Central memory CD8-positive, alpha-beta T cell (primary cell): ENCODE measurements at regions not wholly inside any gene's neighbourhood (a gene's known extent, or its start where the extent isn't known, plus 50 kb on each side); places are given as distances from the start of the nearest gene placed in this dataset.

ENCODE experiments used
- ATAC-seq: fragments of 150-1000 bp; cut with Tn5 transposase; replicated peaks from 2 replicates; pipeline ENCODE4 v1.10.0; 2022; ENCODE audit warnings: mild to moderate bottlenecking, moderate FRiP score, moderate number of reproducible peaks; ENCODE audit not compliant: poor library complexity, severe bottlenecking; ENCODE audit errors: extremely low read depth
- DNase-seq, 2 donors: peaks; one replicate each; pipeline ENCODE4 v3.0.0; 2021; ENCODE audit warnings: low spot score in 2 of 2
- H3K27ac Mint-ChIP-seq: one replicate; pipeline ENCODE4 v1.8.0; 2022; ENCODE audit warnings: low read depth, mild to moderate bottlenecking, moderate library complexity, mixed read lengths
- H3K27me3 Mint-ChIP-seq: one replicate; pipeline ENCODE4 v1.8.0; 2022; ENCODE audit warnings: mixed read lengths
- H3K36me3 Mint-ChIP-seq: one replicate; pipeline ENCODE4 v1.8.0; 2022; ENCODE audit warnings: mild to moderate bottlenecking, moderate library complexity, mixed read lengths; ENCODE audit not compliant: insufficient read depth
- H3K4me1 Mint-ChIP-seq: one replicate; pipeline ENCODE4 v1.8.0; 2022; ENCODE audit warnings: mixed read lengths
- H3K4me3 Mint-ChIP-seq: one replicate; pipeline ENCODE4 v1.8.0; 2022; ENCODE audit warnings: mild to moderate bottlenecking, moderate library complexity, mixed read lengths
- H3K9me3 Mint-ChIP-seq: one replicate; pipeline ENCODE4 v1.8.0; 2022; ENCODE audit warnings: mixed read lengths

DNA sequence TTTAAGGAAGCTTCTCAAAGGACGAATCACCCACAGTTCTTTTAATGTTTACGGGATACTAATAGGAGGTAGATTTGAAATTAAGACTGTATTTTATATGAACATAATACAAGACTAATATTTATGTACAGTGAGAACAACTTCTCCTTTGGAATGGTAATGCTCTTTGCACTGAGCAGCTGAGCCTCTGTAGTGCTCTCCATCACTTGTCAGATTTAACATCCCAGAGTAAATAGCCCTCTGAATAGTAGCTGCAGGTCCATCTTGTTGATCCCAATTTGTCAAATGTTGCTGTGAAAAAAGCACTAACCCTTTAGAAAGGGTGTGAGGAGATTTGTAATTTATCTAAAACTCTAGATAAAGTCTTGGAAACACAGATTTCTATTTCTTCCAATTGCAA, 351.4 kb upstream of the KCNMB2 start:
- no peak for DNase-seq
- no peak for ATAC-seq
- H3K36me3 Mint-ChIP-seq: peaks cover 2% of the 10 kb centered on the region
- peaks cover 4% of the 10 kb centered on the region for H3K9me3 Mint-ChIP-seq
- H3K4me3 Mint-ChIP-seq: no peak overlapping the region
- no peaks in the 10 kb centered on the region for H3K4me1 Mint-ChIP-seq
- H3K27me3 Mint-ChIP-seq: peaks cover 20% of the 10 kb centered on the region
- H3K27ac Mint-ChIP-seq: no peak overlapping the region

DNA sequence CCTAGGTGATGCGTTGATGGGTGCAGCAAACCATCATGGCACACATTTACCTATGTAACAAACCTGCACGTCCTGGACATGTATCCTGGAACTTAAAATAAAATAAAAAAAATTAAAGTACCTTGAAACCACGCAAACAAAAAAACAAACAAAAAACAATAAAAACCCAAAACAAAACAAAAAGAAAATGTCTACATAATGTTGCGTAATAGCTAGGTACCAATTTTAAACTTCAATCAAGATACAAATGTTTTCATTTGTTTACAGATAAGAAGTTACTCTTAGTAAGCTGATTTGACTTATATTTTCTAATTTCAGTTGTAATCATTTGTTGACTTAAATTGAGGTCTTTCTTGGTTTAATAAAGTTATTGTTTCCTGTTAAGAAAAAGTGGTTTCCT, 349.6 kb upstream of the KCNMB2 start:
- Mint-ChIP-seq H3K27me3 (peaks cover 20% of the 10 kb centered on the region), H3K36me3 (peaks cover 2% of the 10 kb centered on the region), H3K4me3 (no peak overlapping the region), H3K4me1 (no peaks in the 10 kb centered on the region), H3K27ac (no peak overlapping the region), H3K9me3 (peaks cover 4% of the 10 kb centered on the region)
- no peak for DNase-seq
- ATAC-seq: no peak

DNA sequence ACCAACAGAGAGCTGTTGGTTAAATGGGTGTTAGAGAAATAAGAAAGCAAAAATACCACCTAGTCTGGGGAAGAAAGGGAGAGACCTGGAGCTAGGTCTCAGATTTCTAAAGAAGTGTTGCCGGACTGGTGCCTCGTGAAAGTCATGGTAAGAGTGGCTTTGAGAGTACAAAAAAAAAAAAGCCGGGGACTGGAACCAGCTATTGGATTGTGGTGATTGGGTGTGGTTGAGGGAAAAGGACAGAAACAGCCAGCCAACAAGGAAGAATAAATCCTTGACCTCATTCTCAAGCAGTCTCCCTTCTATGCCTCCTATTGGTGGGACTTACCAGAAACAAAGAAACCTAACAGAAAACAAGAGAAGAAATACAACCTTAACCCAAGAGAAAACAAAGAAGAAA, 346.4 kb upstream of the KCNMB2 start:
- H3K36me3 Mint-ChIP-seq: no peaks in the 10 kb centered on the region
- no peak for ATAC-seq
- peaks cover 4% of the 10 kb centered on the region for H3K9me3 Mint-ChIP-seq
- peaks cover 20% of the 10 kb centered on the region for H3K27me3 Mint-ChIP-seq
- no peak for DNase-seq
- H3K4me1 Mint-ChIP-seq: no peaks in the 10 kb centered on the region
- H3K4me3 Mint-ChIP-seq: no peak overlapping the region
- no peak overlapping the region for H3K27ac Mint-ChIP-seq

DNA sequence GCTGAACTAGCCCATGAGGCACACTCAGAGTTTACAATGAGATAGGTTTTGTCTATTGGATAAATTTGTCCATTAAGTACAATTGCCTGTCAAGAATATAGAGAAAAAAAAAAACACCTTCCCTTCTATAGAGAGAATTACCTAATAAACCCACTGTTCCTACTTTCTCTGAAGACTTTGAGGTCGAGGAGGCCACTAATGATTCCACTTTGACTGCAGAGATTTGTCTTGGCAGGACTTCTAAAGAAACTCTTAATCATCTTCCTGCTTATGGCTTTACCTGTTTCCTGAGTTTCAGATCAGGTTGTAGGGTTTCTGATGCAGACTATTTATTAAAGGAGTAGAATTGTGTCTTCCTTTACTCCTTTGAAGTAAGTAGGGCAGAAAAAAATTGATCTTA, 342.4 kb upstream of the KCNMB2 start:
- no peaks in the 10 kb centered on the region for H3K27me3 Mint-ChIP-seq
- DNase-seq: no peak
- no peak for ATAC-seq
- no peak overlapping the region for H3K27ac Mint-ChIP-seq
- no peaks in the 10 kb centered on the region for H3K9me3 Mint-ChIP-seq
- no peaks in the 10 kb centered on the region for H3K36me3 Mint-ChIP-seq
- no peak overlapping the region for H3K4me3 Mint-ChIP-seq
- H3K4me1 Mint-ChIP-seq: no peaks in the 10 kb centered on the region

DNA sequence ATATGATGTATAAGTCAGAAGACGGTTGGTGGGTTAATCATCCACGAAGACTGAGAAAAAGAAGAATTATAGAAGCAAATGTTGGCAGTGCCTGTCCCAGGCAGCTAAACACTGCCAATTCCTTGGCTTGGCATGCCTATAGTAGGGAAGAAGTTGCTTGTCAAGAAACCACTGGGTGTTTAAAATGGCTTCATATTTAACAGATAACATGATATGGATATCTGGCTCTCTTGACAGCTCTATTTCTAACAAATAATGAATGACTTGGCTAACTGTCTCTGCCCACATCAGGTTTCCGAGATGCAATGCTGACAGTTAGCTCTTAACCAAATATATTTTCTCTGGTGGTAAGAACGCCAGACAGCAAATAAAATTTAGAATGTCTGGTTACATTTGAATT, 341.7 kb upstream of the KCNMB2 start:
- no peak for ATAC-seq
- Mint-ChIP-seq H3K4me3 (no peak overlapping the region), H3K9me3 (no peaks in the 10 kb centered on the region), H3K4me1 (no peaks in the 10 kb centered on the region), H3K27ac (no peak overlapping the region), H3K36me3 (no peaks in the 10 kb centered on the region), H3K27me3 (no peaks in the 10 kb centered on the region)
- no peak for DNase-seq

DNA sequence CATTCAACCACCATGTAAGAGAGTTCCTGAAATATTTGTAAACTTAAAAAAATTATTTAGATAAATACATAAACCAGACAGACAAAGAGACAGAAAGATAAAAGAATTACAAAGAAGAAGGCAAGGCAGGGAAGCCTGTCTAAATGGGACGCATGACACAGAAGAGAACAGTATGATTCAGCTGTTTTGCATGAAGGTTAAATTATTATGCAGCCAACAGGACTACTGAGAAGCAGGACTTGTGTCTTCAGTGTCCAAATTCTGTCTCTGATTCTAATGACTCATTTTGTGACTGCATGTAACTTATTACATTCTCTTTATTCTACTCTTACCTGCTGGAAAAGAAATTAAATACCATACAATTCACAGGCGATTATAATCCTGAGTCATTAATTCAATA, 340.4 kb upstream of the KCNMB2 start:
- Mint-ChIP-seq H3K9me3 (no peaks in the 10 kb centered on the region), H3K4me1 (no peaks in the 10 kb centered on the region), H3K4me3 (no peak overlapping the region), H3K27me3 (no peaks in the 10 kb centered on the region), H3K27ac (no peak overlapping the region), H3K36me3 (no peaks in the 10 kb centered on the region)
- no peak for ATAC-seq
- DNase-seq: no peak

DNA sequence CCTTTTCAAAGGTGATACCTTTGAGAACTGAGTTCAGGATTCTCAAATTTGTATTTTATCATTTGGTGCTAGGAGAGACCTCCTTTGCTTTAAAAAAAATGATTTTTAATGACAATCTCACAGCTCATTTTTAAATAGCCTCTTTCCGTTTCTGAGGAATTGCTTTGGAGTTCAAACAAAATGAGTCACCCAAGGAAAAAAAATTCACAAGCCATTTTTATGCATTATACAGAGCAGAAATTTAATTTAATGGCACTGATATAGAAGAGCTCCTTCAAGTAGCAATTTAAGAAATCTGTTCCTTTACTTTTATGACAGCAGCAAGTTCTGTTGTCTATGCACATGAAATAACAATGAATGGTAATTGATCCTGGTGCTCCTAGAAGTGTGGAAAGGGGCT, 337.9 kb upstream of the KCNMB2 start:
- ATAC-seq (no peak), DNase-seq (no peak)
- no peaks in the 10 kb centered on the region for H3K9me3 Mint-ChIP-seq
- H3K36me3 Mint-ChIP-seq: peaks cover 2% of the 10 kb centered on the region
- H3K4me3 Mint-ChIP-seq: no peak overlapping the region
- H3K27ac Mint-ChIP-seq: no peak overlapping the region
- H3K27me3 Mint-ChIP-seq: no peaks in the 10 kb centered on the region
- H3K4me1 Mint-ChIP-seq: no peaks in the 10 kb centered on the region

DNA sequence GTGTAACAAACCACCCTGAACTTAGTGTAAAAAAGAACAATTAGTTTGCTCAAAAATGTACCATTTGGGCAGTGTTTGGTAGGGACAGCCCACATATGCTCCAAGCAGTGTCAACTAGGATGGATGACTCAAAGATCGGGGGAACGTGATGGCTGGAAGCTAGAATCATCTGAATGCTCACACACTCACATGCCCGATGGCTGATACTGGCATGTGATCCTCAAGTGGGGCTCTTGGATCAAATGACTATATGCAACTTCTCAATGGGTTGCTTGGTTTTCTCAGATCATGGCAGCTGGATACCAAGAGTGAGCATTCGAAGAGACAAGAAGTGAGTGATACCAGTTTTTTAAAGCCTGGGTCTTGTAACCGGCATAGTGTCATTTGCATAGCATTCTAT, 335.9 kb upstream of the KCNMB2 start:
- H3K4me3 Mint-ChIP-seq: no peak overlapping the region
- ATAC-seq (no peak), DNase-seq (no peak)
- H3K27ac Mint-ChIP-seq: no peak overlapping the region
- peaks cover 2% of the 10 kb centered on the region for H3K36me3 Mint-ChIP-seq
- H3K27me3 Mint-ChIP-seq: no peaks in the 10 kb centered on the region
- no peaks in the 10 kb centered on the region for H3K9me3 Mint-ChIP-seq
- no peaks in the 10 kb centered on the region for H3K4me1 Mint-ChIP-seq

DNA sequence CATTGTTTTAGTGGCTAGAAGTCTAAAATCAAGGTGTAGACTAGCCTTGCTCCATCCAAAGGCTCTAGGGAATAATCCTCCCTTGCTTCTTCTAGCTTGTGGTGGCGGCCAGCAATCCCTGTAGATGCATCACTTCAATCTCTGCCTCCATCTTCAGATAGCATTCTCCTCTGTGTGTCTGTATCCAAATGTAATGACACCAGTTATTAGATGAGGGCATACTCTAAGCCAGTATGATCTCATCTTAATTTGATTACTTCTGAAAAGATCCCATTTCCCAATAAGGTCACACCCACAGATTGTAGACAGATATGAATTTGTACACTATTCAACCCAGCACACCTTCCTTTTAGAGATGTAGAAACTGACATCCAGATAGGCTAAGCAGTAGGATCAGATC, 334.5 kb upstream of the KCNMB2 start:
- no peaks in the 10 kb centered on the region for H3K27me3 Mint-ChIP-seq
- no peaks in the 10 kb centered on the region for H3K9me3 Mint-ChIP-seq
- no peak overlapping the region for H3K27ac Mint-ChIP-seq
- no peaks in the 10 kb centered on the region for H3K4me1 Mint-ChIP-seq
- peaks cover 2% of the 10 kb centered on the region for H3K36me3 Mint-ChIP-seq
- ATAC-seq (no peak), DNase-seq (no peak)
- no peak overlapping the region for H3K4me3 Mint-ChIP-seq

DNA sequence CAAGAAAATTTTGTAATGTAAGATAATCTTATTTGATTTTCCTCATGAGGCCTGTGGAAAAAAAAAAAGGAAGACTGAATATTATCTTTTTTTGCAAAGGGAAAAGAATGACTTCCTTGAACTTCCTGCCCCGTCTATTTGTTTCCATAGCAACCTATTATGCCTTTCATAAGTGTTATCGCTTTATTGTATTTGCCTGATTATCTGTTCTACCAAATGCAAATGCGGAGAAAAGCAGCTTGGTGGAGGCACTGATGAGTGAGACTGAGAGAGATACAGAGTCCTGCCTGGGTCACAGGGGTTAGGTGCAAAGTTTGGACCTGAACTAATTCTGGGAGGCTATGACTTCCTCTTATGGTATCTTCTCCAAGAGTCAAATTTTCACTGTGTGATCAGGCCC, 334.0 kb upstream of the KCNMB2 start:
- H3K27me3 Mint-ChIP-seq: no peaks in the 10 kb centered on the region
- H3K27ac Mint-ChIP-seq: no peak overlapping the region
- no peaks in the 10 kb centered on the region for H3K4me1 Mint-ChIP-seq
- H3K36me3 Mint-ChIP-seq: peaks cover 2% of the 10 kb centered on the region
- DNase-seq: no peak
- ATAC-seq: no peak
- H3K4me3 Mint-ChIP-seq: no peak overlapping the region
- no peaks in the 10 kb centered on the region for H3K9me3 Mint-ChIP-seq

DNA sequence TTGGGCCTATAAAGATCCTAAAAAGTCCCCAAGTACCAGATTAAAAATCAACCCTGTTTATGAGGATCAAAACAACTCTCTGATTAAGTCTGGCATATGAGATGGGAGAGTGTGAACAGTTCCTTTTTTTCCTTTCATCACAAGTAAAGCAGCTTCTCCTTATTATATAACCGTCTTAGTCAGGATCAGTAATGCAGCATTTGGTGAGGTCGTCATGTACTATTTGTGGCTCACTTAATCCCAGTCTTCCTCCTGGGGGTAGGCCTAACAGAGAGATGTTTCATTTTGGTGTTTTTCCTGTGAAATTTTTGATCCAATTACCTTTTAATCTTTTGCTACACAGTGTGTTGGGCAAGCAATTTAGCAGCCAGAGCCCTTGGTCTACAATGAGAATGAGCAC, 333.1 kb upstream of the KCNMB2 start:
- no peak overlapping the region for H3K27ac Mint-ChIP-seq
- H3K4me3 Mint-ChIP-seq: no peak overlapping the region
- peaks cover under 1% of the 10 kb centered on the region for H3K27me3 Mint-ChIP-seq
- H3K4me1 Mint-ChIP-seq: no peaks in the 10 kb centered on the region
- peaks cover 2% of the 10 kb centered on the region for H3K36me3 Mint-ChIP-seq
- ATAC-seq: no peak
- DNase-seq: no peak
- H3K9me3 Mint-ChIP-seq: no peaks in the 10 kb centered on the region

DNA sequence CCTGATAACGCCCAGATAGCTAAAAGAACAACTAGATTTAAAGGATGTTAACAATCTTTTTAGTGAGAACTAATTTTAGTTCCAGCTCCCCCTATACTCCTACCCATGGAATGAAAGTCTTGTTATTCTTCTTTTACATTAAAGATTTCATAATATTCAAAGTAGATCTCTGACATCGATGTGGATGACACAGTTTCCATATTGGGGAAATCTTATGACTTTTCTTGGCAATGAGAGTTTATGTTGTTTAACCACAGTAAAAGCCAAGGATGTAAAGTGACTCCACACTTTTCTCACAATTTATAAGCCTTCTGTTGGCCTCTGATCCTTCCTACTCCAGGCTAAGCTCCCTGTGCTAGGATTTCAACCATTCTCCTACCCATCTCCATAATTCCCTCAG, 332.6 kb upstream of the KCNMB2 start:
- Mint-ChIP-seq H3K27ac (no peak overlapping the region), H3K4me1 (no peaks in the 10 kb centered on the region), H3K36me3 (peaks cover 2% of the 10 kb centered on the region), H3K4me3 (no peak overlapping the region), H3K9me3 (no peaks in the 10 kb centered on the region), H3K27me3 (peaks cover 6% of the 10 kb centered on the region)
- ATAC-seq (no peak), DNase-seq (no peak)

DNA sequence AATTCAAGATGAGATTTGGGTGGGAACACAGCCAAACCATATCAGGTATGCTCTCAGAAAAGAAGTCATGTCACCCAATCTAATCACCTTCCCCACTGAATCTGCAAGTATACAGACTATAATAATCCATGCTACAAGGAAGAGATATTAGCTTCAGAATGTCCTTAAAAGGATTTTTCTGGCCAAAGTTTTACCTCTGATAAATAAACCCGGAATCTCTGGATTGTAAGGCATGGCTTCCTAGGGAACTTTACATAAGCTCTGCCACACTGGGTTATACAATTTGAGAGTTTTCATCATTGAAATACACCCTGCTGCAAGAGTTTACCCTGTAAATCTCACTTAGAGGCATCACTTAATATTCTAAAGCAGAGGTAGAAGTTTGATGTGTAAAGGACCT, 330.5 kb upstream of the KCNMB2 start:
- H3K9me3 Mint-ChIP-seq: no peaks in the 10 kb centered on the region
- ATAC-seq: no peak

DNA sequence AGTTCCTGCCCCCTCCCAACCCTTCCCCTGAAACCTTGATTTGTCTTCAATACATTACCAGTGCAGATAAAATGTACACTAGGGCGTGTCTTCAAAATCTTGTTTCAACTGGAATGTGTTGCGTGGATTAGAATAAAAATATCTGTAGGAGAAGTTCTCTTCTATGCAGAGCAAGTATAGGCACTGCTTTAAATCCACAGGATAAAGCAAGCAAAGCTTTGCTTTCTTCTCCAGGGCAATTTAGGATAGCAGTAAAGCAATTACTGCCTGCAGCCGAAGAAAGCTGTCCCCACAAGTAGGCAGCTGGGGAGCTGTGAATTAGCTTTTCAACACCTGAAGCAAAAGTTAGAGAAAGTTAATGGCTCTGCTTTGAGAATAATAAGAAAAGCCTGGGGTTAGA, 329.7 kb upstream of the KCNMB2 start:
- Mint-ChIP-seq H3K36me3 (peaks cover 4% of the 10 kb centered on the region), H3K4me3 (no peak overlapping the region), H3K4me1 (no peaks in the 10 kb centered on the region), H3K27me3 (peaks cover 16% of the 10 kb centered on the region), H3K9me3 (no peaks in the 10 kb centered on the region), H3K27ac (no peak overlapping the region)
- ATAC-seq (no peak), DNase-seq (no peak)

More for the DNA sequence above, 330.5 kb upstream of the KCNMB2 start:
- no peaks in the 10 kb centered on the region for H3K4me1 Mint-ChIP-seq
- no peak overlapping the region for H3K4me3 Mint-ChIP-seq
- peaks cover 16% of the 10 kb centered on the region for H3K27me3 Mint-ChIP-seq
- no peak for DNase-seq
- H3K36me3 Mint-ChIP-seq: peaks cover 4% of the 10 kb centered on the region
- no peak overlapping the region for H3K27ac Mint-ChIP-seq
